ENCODE measurements at regions not wholly inside any gene's neighbourhood (a gene's known extent, or its start where the extent isn't known, plus 50 kb on each side); places are given as distances from the start of the nearest gene placed in this dataset.

- TF ChIP-seq TCF12 (IDR thresholded peaks at IDR 0.05; ENCODE audit: low read depth) = no peak
- TF ChIP-seq TAF1 (IDR thresholded peaks at IDR 0.05; ENCODE audit: low read depth) = no peak
- no peak for TF ChIP-seq CEBPB (IDR thresholded peaks at IDR 0.05)
- no peak for TF ChIP-seq EGR1 (IDR thresholded peaks at IDR 0.05)
- no peak for TF ChIP-seq ZBTB7A (IDR thresholded peaks at IDR 0.05; ENCODE audit: low read depth)
- TF ChIP-seq USF1 (IDR thresholded peaks at IDR 0.05) = no peak
- no peak for TF ChIP-seq RAD21 (IDR thresholded peaks at IDR 0.05; ENCODE audit: low read depth)
- no peak for TF ChIP-seq FOXM1 (IDR thresholded peaks at IDR 0.05; ENCODE audit: borderline replicate concordance, low read depth)
- no peak for TF ChIP-seq CREB1 (IDR thresholded peaks at IDR 0.05; ENCODE audit: low read depth)
- TF ChIP-seq TEAD4 (IDR thresholded peaks at IDR 0.05) = no peak
- TF ChIP-seq REST (IDR thresholded peaks at IDR 0.05; ENCODE audit: low read depth) = no peak
- TF ChIP-seq MAX (IDR thresholded peaks at IDR 0.05) = no peak
Observed at GRCh38 chr6:104173668-104174067, 686.1 kb downstream of the HACE1 start.

- no peak for TF ChIP-seq RAD21 (IDR thresholded peaks at IDR 0.05; ENCODE audit: low read depth)
- TF ChIP-seq CREB1 (IDR thresholded peaks at IDR 0.05; ENCODE audit: low read depth) = no peak
- no peak for TF ChIP-seq TCF12 (IDR thresholded peaks at IDR 0.05; ENCODE audit: low read depth)
- TF ChIP-seq TAF1 (IDR thresholded peaks at IDR 0.05; ENCODE audit: low read depth) = no peak
Observed at GRCh38 chr6:104170401-104170800, 689.3 kb downstream of the HACE1 start.

- TF ChIP-seq TEAD4 (IDR thresholded peaks at IDR 0.05) (no peak), REST (IDR thresholded peaks at IDR 0.05; ENCODE audit: low read depth) (no peak), NFIC (IDR thresholded peaks at IDR 0.05) (no peak), YY1 (IDR thresholded peaks at IDR 0.05; ENCODE audit: low read depth) (no peak), CREB1 (IDR thresholded peaks at IDR 0.05; ENCODE audit: low read depth) (no peak), EP300 (IDR thresholded peaks at IDR 0.05; ENCODE audit: borderline replicate concordance) (no peak)
Observed at GRCh38 chr6:104166055-104166668, 693.6 kb downstream of the HACE1 start.

GRCh38 chr6:104162036-104162669, 697.6 kb downstream of the HACE1 start:
- no peak for TF ChIP-seq CREB1 (IDR thresholded peaks at IDR 0.05; ENCODE audit: low read depth)
- TF ChIP-seq FOXM1 (IDR thresholded peaks at IDR 0.05; ENCODE audit: borderline replicate concordance, low read depth) = no peak
- no peak for TF ChIP-seq RAD21 (IDR thresholded peaks at IDR 0.05; ENCODE audit: low read depth)
- TF ChIP-seq TAF1 (IDR thresholded peaks at IDR 0.05; ENCODE audit: low read depth) = no peak
- no peak for TF ChIP-seq EGR1 (IDR thresholded peaks at IDR 0.05)
- no peak for TF ChIP-seq ZBTB7A (IDR thresholded peaks at IDR 0.05; ENCODE audit: low read depth)
- TF ChIP-seq NFIC (IDR thresholded peaks at IDR 0.05) = no peak
- no peak for TF ChIP-seq EP300 (IDR thresholded peaks at IDR 0.05; ENCODE audit: borderline replicate concordance)
- TF ChIP-seq MAX (IDR thresholded peaks at IDR 0.05) = no peak
- TF ChIP-seq TCF12 (IDR thresholded peaks at IDR 0.05; ENCODE audit: low read depth) = no peak
- no peak for TF ChIP-seq REST (IDR thresholded peaks at IDR 0.05; ENCODE audit: low read depth)
- TF ChIP-seq CEBPB (IDR thresholded peaks at IDR 0.05) = no peak

- TF ChIP-seq CREB1 (IDR thresholded peaks at IDR 0.05; ENCODE audit: low read depth) (no peak), NFIC (IDR thresholded peaks at IDR 0.05) (no peak), FOXM1 (IDR thresholded peaks at IDR 0.05; ENCODE audit: borderline replicate concordance, low read depth) (no peak), RAD21 (IDR thresholded peaks at IDR 0.05; ENCODE audit: low read depth) (no peak), TAF1 (IDR thresholded peaks at IDR 0.05; ENCODE audit: low read depth) (no peak), MAX (IDR thresholded peaks at IDR 0.05) (no peak), ZBTB7A (IDR thresholded peaks at IDR 0.05; ENCODE audit: low read depth) (no peak), CEBPB (IDR thresholded peaks at IDR 0.05) (no peak), YY1 (IDR thresholded peaks at IDR 0.05; ENCODE audit: low read depth) (no peak), EGR1 (IDR thresholded peaks at IDR 0.05) (no peak), REST (IDR thresholded peaks at IDR 0.05; ENCODE audit: low read depth) (no peak), EP300 (IDR thresholded peaks at IDR 0.05; ENCODE audit: borderline replicate concordance) (no peak), USF1 (IDR thresholded peaks at IDR 0.05) (no peak), TCF12 (IDR thresholded peaks at IDR 0.05; ENCODE audit: low read depth) (no peak), TEAD4 (IDR thresholded peaks at IDR 0.05) (no peak)
Observed at GRCh38 chr6:104159045-104159618, 700.6 kb downstream of the HACE1 start.

All from Ishikawa (cell line).